SU-DHL-6 (cell line): ENCODE measurements at regions not wholly inside any gene's neighbourhood (a gene's known extent, or its start where the extent isn't known, plus 50 kb on each side); places are given as distances from the start of the nearest gene placed in this dataset.

ENCODE experiments used
- H2AFZ ChIP-seq: fragments of 200-600 bp; sonication (generic); 2 replicates; pipeline ENCODE4 v1.6.1; 2014; ENCODE audit warnings: low read depth, mild to moderate bottlenecking, moderate library complexity, mixed read lengths, antibody characterized with exemption, low read length; ENCODE audit not compliant: severe bottlenecking
- H3F3A ChIP-seq: fragments of 200-600 bp; shearing (Covaris generic); 2 replicates; pipeline ENCODE4 v1.6.0; 2016; ENCODE audit warnings: antibody characterized with exemption, mild to moderate bottlenecking; ENCODE audit not compliant: insufficient read depth
- H3K27ac ChIP-seq: fragments of 200-600 bp; sonication (generic); 2 replicates; pipeline ENCODE4 v1.5.1; 2016; ENCODE audit warnings: low read depth, mild to moderate bottlenecking, low read length, moderate library complexity, mixed read lengths
- H3K27me3 ChIP-seq: fragments of 200-600 bp; sonication (generic), shearing (Covaris generic); 2 replicates; pipeline ENCODE4 v1.6.0; 2014; ENCODE audit warnings: mild to moderate bottlenecking, low read length
- H3K36me3 ChIP-seq: fragments of 200-600 bp; sonication (generic); 2 replicates; pipeline ENCODE4 v1.6.1; 2014; ENCODE audit warnings: mild to moderate bottlenecking, low read length, mixed read lengths
- H3K4me2 ChIP-seq: fragments of 300-600, 200-600 bp; shearing (Covaris generic), sonication (generic); 2 replicates; pipeline ENCODE4 v1.6.0; 2014; ENCODE audit warnings: low read length, low read depth, mild to moderate bottlenecking; ENCODE audit not compliant: poor library complexity, severe bottlenecking
- H3K4me3 ChIP-seq: fragments of 200-600 bp; sonication (generic); 2 replicates; pipeline ENCODE4 v1.5.1; 2014; ENCODE audit warnings: antibody characterized with exemption, low read length, mild to moderate bottlenecking, mixed read lengths; ENCODE audit not compliant: insufficient read depth, poor library complexity, severe bottlenecking
- H3K79me2 ChIP-seq: fragments of 200-600 bp; sonication (generic); 2 replicates; pipeline ENCODE4 v1.6.1; 2014; ENCODE audit warnings: mild to moderate bottlenecking, low read length, moderate library complexity; ENCODE audit not compliant: insufficient read depth
- H3K9ac ChIP-seq: fragments of 200-600 bp; sonication (generic); 2 replicates; pipeline ENCODE4 v1.7.0; 2014; ENCODE audit warnings: mild to moderate bottlenecking, low read length
- H3K9me2 ChIP-seq: fragments of 200-600 bp; sonication (generic); replicated peaks from 2 replicates; pipeline ENCODE4 v1.6.1; 2014; ENCODE audit warnings: low read length; ENCODE audit not compliant: insufficient read depth
- H3K9me3 ChIP-seq: fragments of 200-600 bp; sonication (generic); 2 replicates; pipeline ENCODE4 v1.6.1; 2014; ENCODE audit warnings: low read length, mixed read lengths; ENCODE audit not compliant: insufficient read depth
- H4K20me1 ChIP-seq: fragments of 200-600 bp; sonication (generic); 2 replicates; pipeline ENCODE4 v1.6.1; 2014; ENCODE audit warnings: low read depth, mild to moderate bottlenecking, antibody characterized with exemption, low read length, moderate library complexity, mixed read lengths
- EZH2phosphoT487 ChIP-seq: fragments of 200-600 bp; sonication (generic), shearing (Covaris generic); conservative IDR thresholded peaks from 2 replicates; pipeline ENCODE4 v1.6.1; 2018; ENCODE audit warnings: mild to moderate bottlenecking, antibody characterized with exemption, low read length, moderate library complexity, mixed read lengths
- TF ChIP-seq, protein P1 (sequence below): fragments of 200-600 bp; sonication (generic); IDR thresholded peaks from one replicate; pipeline ENCODE4 v1.5.1; 2017; ENCODE audit warnings: antibody characterized with exemption, mild to moderate bottlenecking, low read length, moderate library complexity; ENCODE audit not compliant: insufficient read depth, poor library complexity, severe bottlenecking

DNA sequence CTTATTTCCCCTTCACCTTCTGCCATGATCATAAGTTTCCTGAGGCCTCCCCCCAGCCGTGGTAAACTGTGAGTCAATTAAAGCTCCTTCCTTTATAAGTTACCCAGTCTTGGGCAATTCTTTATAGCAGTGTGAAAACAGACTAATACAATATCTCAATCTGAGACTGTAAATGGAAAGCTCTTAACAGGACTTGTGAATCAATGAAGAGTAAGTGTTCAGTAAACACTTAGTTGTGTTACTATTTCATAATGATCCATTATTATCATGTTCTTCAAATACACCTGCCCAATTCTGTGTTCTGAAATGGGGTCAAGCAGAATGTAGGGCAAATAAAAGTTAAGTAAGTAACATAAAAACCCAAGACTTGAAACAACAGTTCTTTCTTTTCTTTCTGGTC, 266.2 kb downstream of the TENT5A start:
- Histone ChIP-seq H3K9me3 (no peaks in the 10 kb centered on the region), H3K79me2 (no peaks in the 10 kb centered on the region), H3F3A (no peaks in the 10 kb centered on the region), H3K4me2 (no peak overlapping the region), H2AFZ (no peak overlapping the region), H3K36me3 (no peaks in the 10 kb centered on the region), H3K27me3 (no peaks in the 10 kb centered on the region), H3K27ac (no peak overlapping the region), H4K20me1 (no peaks in the 10 kb centered on the region), H3K9ac (no peak overlapping the region), H3K9me2 (no peaks in the 10 kb centered on the region), H3K4me3 (no peak overlapping the region)
- TF ChIP-seq, protein P1, sequence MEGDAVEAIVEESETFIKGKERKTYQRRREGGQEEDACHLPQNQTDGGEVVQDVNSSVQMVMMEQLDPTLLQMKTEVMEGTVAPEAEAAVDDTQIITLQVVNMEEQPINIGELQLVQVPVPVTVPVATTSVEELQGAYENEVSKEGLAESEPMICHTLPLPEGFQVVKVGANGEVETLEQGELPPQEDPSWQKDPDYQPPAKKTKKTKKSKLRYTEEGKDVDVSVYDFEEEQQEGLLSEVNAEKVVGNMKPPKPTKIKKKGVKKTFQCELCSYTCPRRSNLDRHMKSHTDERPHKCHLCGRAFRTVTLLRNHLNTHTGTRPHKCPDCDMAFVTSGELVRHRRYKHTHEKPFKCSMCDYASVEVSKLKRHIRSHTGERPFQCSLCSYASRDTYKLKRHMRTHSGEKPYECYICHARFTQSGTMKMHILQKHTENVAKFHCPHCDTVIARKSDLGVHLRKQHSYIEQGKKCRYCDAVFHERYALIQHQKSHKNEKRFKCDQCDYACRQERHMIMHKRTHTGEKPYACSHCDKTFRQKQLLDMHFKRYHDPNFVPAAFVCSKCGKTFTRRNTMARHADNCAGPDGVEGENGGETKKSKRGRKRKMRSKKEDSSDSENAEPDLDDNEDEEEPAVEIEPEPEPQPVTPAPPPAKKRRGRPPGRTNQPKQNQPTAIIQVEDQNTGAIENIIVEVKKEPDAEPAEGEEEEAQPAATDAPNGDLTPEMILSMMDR: no peak
- no peak for TF ChIP-seq EZH2phosphoT487

DNA sequence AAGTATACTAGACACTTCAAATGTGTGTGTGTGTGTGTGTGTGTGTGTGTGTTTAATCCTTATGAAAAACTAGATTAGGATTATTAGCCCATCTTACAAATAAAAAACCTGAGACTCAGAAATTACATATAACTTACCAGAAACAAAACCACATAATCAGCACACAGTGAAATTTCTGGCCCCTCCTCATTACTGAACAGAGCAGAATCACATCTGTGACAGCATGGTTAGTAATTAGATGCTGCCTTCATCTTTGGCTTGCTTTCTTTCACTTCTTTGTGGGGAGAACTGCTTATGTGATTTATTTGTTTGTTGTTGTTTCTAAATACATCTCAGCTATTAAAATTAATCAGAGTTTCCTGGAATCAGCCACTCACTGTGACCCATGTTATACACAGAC, 267.1 kb downstream of the TENT5A start:
- H3K9me2 ChIP-seq: no peaks in the 10 kb centered on the region
- no peak overlapping the region for H3K4me2 ChIP-seq
- H3K79me2 ChIP-seq: no peaks in the 10 kb centered on the region
- no peak overlapping the region for H3K4me3 ChIP-seq
- H3K9me3 ChIP-seq: no peaks in the 10 kb centered on the region
- H3K36me3 ChIP-seq: no peaks in the 10 kb centered on the region
- H3F3A ChIP-seq: no peaks in the 10 kb centered on the region
- H3K9ac ChIP-seq: no peak overlapping the region
- TF ChIP-seq EZH2phosphoT487: no peak
- no peaks in the 10 kb centered on the region for H4K20me1 ChIP-seq
- no peak overlapping the region for H2AFZ ChIP-seq
- H3K27ac ChIP-seq: no peak overlapping the region
- H3K27me3 ChIP-seq: no peaks in the 10 kb centered on the region

DNA sequence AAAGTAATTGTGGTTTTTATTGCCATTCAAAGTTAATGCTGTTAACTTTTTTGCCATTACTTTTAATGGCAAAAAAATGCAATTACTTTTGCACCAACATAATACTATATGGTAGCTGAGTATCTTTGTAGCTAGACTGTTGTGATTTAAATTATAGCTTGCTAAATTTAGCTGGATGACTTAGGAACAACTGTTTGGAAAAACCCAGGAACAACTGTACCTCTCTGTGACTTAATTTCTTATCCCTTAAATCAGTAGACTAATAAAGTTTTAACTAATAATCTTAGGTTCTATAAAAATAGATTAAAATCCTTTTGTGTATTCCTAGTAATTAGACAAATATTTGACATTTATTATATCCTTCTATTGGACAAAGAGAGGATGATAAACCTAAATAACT, 268.2 kb downstream of the TENT5A start:
- Histone ChIP-seq H3K27ac (no peak overlapping the region), H3K79me2 (no peaks in the 10 kb centered on the region), H3K27me3 (no peaks in the 10 kb centered on the region), H3F3A (no peaks in the 10 kb centered on the region), H4K20me1 (no peaks in the 10 kb centered on the region), H3K36me3 (no peaks in the 10 kb centered on the region), H3K9me3 (no peaks in the 10 kb centered on the region), H3K9ac (no peak overlapping the region), H3K4me2 (no peak overlapping the region), H3K4me3 (no peak overlapping the region), H2AFZ (no peak overlapping the region), H3K9me2 (no peaks in the 10 kb centered on the region)
- TF ChIP-seq, protein P1: no peak
- no peak for TF ChIP-seq EZH2phosphoT487

DNA sequence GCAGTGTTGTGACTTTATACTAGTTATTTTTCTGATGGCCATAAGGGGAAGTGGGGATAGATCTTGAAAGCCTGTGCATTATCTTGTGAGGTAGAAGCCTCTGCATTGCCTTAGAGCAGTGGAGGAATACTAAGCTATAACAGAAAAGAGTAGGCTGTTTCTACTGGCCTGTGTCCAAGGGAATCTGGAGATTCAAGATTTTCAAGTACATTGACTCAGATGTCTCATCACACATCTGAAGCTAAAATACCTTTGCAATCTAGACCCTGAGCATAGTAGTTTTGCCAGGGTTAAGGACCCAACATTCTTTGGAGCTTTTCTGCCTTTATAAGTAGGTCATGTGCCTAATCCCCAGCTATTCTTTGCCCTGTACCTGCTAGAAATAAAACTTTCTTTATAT, 272.3 kb downstream of the TENT5A start:
- Histone ChIP-seq H3K27me3 (no peaks in the 10 kb centered on the region), H3K79me2 (no peaks in the 10 kb centered on the region)

More for the DNA sequence above, 272.3 kb downstream of the TENT5A start:
- no peaks in the 10 kb centered on the region for H3K9me3 ChIP-seq
- H3K27ac ChIP-seq: no peak overlapping the region
- TF ChIP-seq, protein P1: no peak
- no peak for TF ChIP-seq EZH2phosphoT487
- H3K36me3 ChIP-seq: no peaks in the 10 kb centered on the region
- H3F3A ChIP-seq: no peaks in the 10 kb centered on the region
- H3K4me3 ChIP-seq: no peak overlapping the region
- H3K9me2 ChIP-seq: no peaks in the 10 kb centered on the region
- H3K4me2 ChIP-seq: no peak overlapping the region
- no peak overlapping the region for H2AFZ ChIP-seq
- no peaks in the 10 kb centered on the region for H4K20me1 ChIP-seq
- H3K9ac ChIP-seq: no peak overlapping the region
